AG20443 (cell line): ENCODE measurements at regions not wholly inside any gene's neighbourhood (a gene's known extent, or its start where the extent isn't known, plus 50 kb on each side); places are given as distances from the start of the nearest gene placed in this dataset.

ENCODE experiments used
- DNase-seq: peaks from one replicate; pipeline ENCODE4 v3.0.0; 2012; ENCODE audit warnings: low spot score, mixed read lengths

DNA sequence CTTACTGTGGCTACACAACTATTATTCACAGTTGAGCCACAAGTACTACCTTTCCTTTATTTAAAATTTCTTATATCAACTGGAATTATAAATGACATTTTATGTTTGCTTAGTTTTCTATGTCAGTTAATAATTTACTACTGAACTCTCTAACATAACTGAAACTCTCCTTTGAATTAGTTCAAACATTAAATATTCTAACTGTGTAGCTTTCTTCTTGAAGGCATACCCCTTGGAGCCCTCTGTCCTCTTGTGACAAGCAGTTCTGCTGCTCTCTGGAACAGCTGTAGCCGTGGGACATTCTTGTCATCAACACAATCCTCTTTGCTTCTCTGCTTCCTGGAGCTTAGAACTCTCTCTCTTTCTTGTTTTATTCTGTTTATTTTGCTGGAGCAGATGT, 244.8 kb downstream of the NHLRC3 start:
- DNase-seq, result no peak

DNA sequence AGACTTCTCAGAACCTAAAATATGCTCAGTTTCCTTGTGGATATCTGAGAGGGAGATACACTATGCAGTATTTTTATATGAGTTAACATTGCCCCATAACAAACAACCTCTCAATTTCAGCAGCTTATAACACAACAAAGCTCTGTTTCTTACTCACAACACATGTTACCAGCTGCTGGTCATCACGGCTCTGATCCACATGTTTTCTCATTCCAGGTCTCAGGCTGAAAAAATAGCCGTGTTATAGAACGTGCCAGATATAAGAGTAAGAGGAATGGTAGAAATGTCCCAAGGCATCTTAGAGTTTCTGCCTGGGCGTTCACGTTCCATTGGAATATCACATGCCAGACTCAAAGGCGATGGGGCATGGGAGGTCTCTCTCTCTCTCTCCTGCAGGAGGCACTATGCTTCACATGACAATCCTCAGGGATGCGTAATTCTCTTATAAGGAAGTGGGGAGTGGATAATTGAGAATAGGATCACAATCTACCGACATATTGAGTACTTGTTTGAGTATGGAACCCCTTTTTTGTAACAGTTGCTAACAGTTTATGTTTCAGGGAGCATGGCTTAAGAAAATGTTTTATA, 246.6 kb downstream of the NHLRC3 start:
- DNase-seq, result no peak
